D721Med (cell line): ENCODE measurements at regions not wholly inside any gene's neighbourhood (a gene's known extent, or its start where the extent isn't known, plus 50 kb on each side); places are given as distances from the start of the nearest gene placed in this dataset.
"Not testable (repeated sequence)": the region's sequence is repeated elsewhere in the genome, so short reads cannot be mapped to it uniquely, and the experiment has no call there.

ENCODE experiments used
- DNase-seq: peaks from one replicate; pipeline ENCODE4 v3.0.0; 2011; ENCODE audit warnings: low spot score; ENCODE audit not compliant: insufficient read length
- FAIRE-seq: peaks from 2 replicates; lab custom pipeline; 2011; peaks lifted over from hg19 to GRCh38; lab: Jason Lieb, UNC
- CTCF ChIP-seq: IDR thresholded peaks from 2 replicates; pipeline ENCODE4 v1.5.1; 2012; ENCODE audit warnings: mild to moderate bottlenecking, control low read depth; ENCODE audit not compliant: insufficient read depth; ENCODE audit errors: missing control alignments

GRCh38 chr2:172256886-172257285, 154.2 kb upstream of the DLX2 start:
- no peak for TF ChIP-seq CTCF
- FAIRE-seq (no peak), DNase-seq (no peak)

- no peak for FAIRE-seq
- no peak for DNase-seq
- TF ChIP-seq CTCF, result no peak
These were observed 157.1 kb upstream of the DLX2 start for GRCh38 chr2:172259827-172260226.

- no peak for TF ChIP-seq CTCF
- DNase-seq, result no peak
- no peak for FAIRE-seq
These were observed 157.6 kb upstream of the DLX2 start for GRCh38 chr2:172260336-172260735.

- TF ChIP-seq CTCF, result no peak
- FAIRE-seq (no peak), DNase-seq (no peak)
These were observed 158.6 kb upstream of the DLX2 start for GRCh38 chr2:172261292-172261691.

- DNase-seq (no peak), FAIRE-seq (no peak)
- no peak for TF ChIP-seq CTCF
These were observed 159.8 kb upstream of the DLX2 start for GRCh38 chr2:172262486-172262885.

GRCh38 chr2:172264820-172265219, 162.1 kb upstream of the DLX2 start:
- FAIRE-seq, result not testable (repeated sequence)

GRCh38 chr2:172269507-172270244, 157.7 kb upstream of the ITGA6 start:
- DNase-seq, FAIRE-seq: not testable (repeated sequence)

More at GRCh38 chr2:172264820-172265219, 162.1 kb upstream of the DLX2 start:
- DNase-seq, result not testable (repeated sequence)

GRCh38 chr2:172270278-172271079, 156.9 kb upstream of the ITGA6 start:
- FAIRE-seq, result no peak
- DNase-seq, result no peak
- no peak for TF ChIP-seq CTCF
